ENCODE measurements at regions not wholly inside any gene's neighbourhood (a gene's known extent, or its start where the extent isn't known, plus 50 kb on each side); places are given as distances from the start of the nearest gene placed in this dataset.

- no peak for TF ChIP-seq ESRRA (IDR thresholded peaks at IDR 0.05; ENCODE audit: low read length)
- no peak for TF ChIP-seq NFYA (IDR thresholded peaks at IDR 0.05; ENCODE audit: borderline replicate concordance, low read depth, low read length)
- no peak for TF ChIP-seq ZNF274 (IDR thresholded peaks at IDR 0.05; ENCODE audit: insufficient read depth, insufficient read length)
- no peak for TF ChIP-seq ZBTB33 (IDR thresholded peaks at IDR 0.05)
- TF ChIP-seq ZNF384 (IDR thresholded peaks at IDR 0.05; ENCODE audit: borderline replicate concordance, low read depth, low read length): no peak
- TF ChIP-seq CTCF (IDR thresholded peaks at IDR 0.05 in 2 of 3, conservative IDR thresholded peaks at IDR 0.05 in 1 of 3; ENCODE audit: control insufficient read depth in 2 of 3, extremely low read depth in 1 of 3, insufficient read depth in 1 of 3, low read depth in 3 of 3, low read length in 3 of 3): no peak
- TF ChIP-seq POLR2A (IDR thresholded peaks at IDR 0.05; ENCODE audit: low read depth, low read length): no peak
- TF ChIP-seq HDAC2 (IDR thresholded peaks at IDR 0.05): no peak
- TF ChIP-seq ZNF687 (IDR thresholded peaks at IDR 0.05): no peak
- TF ChIP-seq CBFB (IDR thresholded peaks at IDR 0.05; ENCODE audit: low read depth): no peak
- no peak for TF ChIP-seq MAX (IDR thresholded peaks at IDR 0.05; ENCODE audit: low read depth, low read length)
- no peak for TF ChIP-seq MXI1 (IDR thresholded peaks at IDR 0.05; ENCODE audit: low read depth, low read length)
- TF ChIP-seq SPI1 (IDR thresholded peaks at IDR 0.05; ENCODE audit: borderline replicate concordance, insufficient read depth, low read depth, low read length): no peak
- TF ChIP-seq TCF12 (IDR thresholded peaks at IDR 0.05; ENCODE audit: low read depth, low read length): no peak
Observed at GRCh38 chr18:59842947-59843346, 56.8 kb upstream of the PMAIP1 start.

Measured in GM12878 (cell line).